ENCODE measurements at regions not wholly inside any gene's neighbourhood (a gene's known extent, or its start where the extent isn't known, plus 50 kb on each side); places are given as distances from the start of the nearest gene placed in this dataset.

- no peak for DNase-seq
- POLR2A ChIA-PET: no interaction called here
- CTCF ChIA-PET: interaction anchor here (1.5 kb wide), 1 partner anchor 17 kb away, joined by 4 read pairs; no protein-coding TSS in a partner anchor
- Histone ChIP-seq H3K4me2 (no peak overlapping the region), H3K4me1 (ENCODE audit: control insufficient read depth in 1 of 2, insufficient read depth in 2 of 2, low read depth in 1 of 2, low read length in 1 of 2) (no peaks in the 10 kb centered on the region), H3K79me2 (ENCODE audit: insufficient read depth) (no peaks in the 10 kb centered on the region), H3K4me3 (ENCODE audit: low read depth in 2 of 2, low read length in 1 of 2) (no peak overlapping the region), H4K20me1 (ENCODE audit: insufficient read depth) (no peaks in the 10 kb centered on the region), H3K9me3 (no peaks in the 10 kb centered on the region), H3K9ac (no peak overlapping the region), H3K27ac (ENCODE audit: low read depth in 2 of 2, low read length in 1 of 2) (no peak overlapping the region), H3K9me2 (no peaks in the 10 kb centered on the region), H2AFZ (ENCODE audit: low read depth) (no peak overlapping the region), H3K27me3 (ENCODE audit: insufficient read depth) (no peaks in the 10 kb centered on the region; the same call in 1 of the 2 replicates), H3F3A (replicated peaks; ENCODE audit: insufficient read depth) (no peaks in the 10 kb centered on the region), H3K36me3 (replicated peaks in 1 of 2; ENCODE audit: control insufficient read depth in 1 of 2, insufficient read depth in 2 of 2, low read length in 1 of 2) (no peaks in the 10 kb centered on the region)
- no peak for TF ChIP-seq FOXM1 (IDR thresholded peaks at IDR 0.05; ENCODE audit: low read depth)
- no peak for TF ChIP-seq GABPA (IDR thresholded peaks at IDR 0.05; ENCODE audit: low read depth)
- TF ChIP-seq, protein P1, sequence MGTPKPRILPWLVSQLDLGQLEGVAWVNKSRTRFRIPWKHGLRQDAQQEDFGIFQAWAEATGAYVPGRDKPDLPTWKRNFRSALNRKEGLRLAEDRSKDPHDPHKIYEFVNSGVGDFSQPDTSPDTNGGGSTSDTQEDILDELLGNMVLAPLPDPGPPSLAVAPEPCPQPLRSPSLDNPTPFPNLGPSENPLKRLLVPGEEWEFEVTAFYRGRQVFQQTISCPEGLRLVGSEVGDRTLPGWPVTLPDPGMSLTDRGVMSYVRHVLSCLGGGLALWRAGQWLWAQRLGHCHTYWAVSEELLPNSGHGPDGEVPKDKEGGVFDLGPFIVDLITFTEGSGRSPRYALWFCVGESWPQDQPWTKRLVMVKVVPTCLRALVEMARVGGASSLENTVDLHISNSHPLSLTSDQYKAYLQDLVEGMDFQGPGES (IDR thresholded peaks at IDR 0.05; ENCODE audit: low read depth, low read length): no peak
- TF ChIP-seq MXI1 (IDR thresholded peaks at IDR 0.05; ENCODE audit: low read depth, low read length): no peak
- 71% methylated on average over 5 of the region's 5 CpGs for WGBS (ENCODE audit: low lambda C conversion rate)
Observed at GRCh38 chr14:54330876-54331275, 65.9 kb upstream of the CDKN3 start.

GRCh38 chr14:54331516-54331915 is 65.3 kb upstream of the CDKN3 start:
- Histone ChIP-seq H2AFZ (ENCODE audit: low read depth) (no peak overlapping the region), H3K9ac (no peak overlapping the region), H3K36me3 (replicated peaks in 1 of 2; ENCODE audit: control insufficient read depth in 1 of 2, insufficient read depth in 2 of 2, low read length in 1 of 2) (no peaks in the 10 kb centered on the region), H3K79me2 (ENCODE audit: insufficient read depth) (no peaks in the 10 kb centered on the region), H4K20me1 (ENCODE audit: insufficient read depth) (no peaks in the 10 kb centered on the region), H3K9me3 (no peaks in the 10 kb centered on the region), H3K4me1 (ENCODE audit: control insufficient read depth in 1 of 2, insufficient read depth in 2 of 2, low read depth in 1 of 2, low read length in 1 of 2) (no peaks in the 10 kb centered on the region), H3K4me3 (ENCODE audit: low read depth in 2 of 2, low read length in 1 of 2) (no peak overlapping the region), H3K27ac (ENCODE audit: low read depth in 2 of 2, low read length in 1 of 2) (no peak overlapping the region), H3K27me3 (ENCODE audit: insufficient read depth) (no peaks in the 10 kb centered on the region; the same call in 1 of the 2 replicates), H3K9me2 (no peaks in the 10 kb centered on the region), H3K4me2 (no peak overlapping the region), H3F3A (replicated peaks; ENCODE audit: insufficient read depth) (no peaks in the 10 kb centered on the region)
- ChIA-PET POLR2A (no interaction called here), CTCF (interaction anchor here (1.5 kb wide), 1 partner anchor 16 kb away, joined by 4 read pairs; no protein-coding TSS in a partner anchor)
- DNase-seq: no peak
- TF ChIP-seq JUND (IDR thresholded peaks at IDR 0.05) (no peak), POLR2AphosphoS5 (IDR thresholded peaks at IDR 0.05; ENCODE audit: low read depth, low read length) (no peak), FOXJ3 (CRISPR knock-in tag; IDR thresholded peaks at IDR 0.05) (no peak)
- TF ChIP-seq, protein P2, sequence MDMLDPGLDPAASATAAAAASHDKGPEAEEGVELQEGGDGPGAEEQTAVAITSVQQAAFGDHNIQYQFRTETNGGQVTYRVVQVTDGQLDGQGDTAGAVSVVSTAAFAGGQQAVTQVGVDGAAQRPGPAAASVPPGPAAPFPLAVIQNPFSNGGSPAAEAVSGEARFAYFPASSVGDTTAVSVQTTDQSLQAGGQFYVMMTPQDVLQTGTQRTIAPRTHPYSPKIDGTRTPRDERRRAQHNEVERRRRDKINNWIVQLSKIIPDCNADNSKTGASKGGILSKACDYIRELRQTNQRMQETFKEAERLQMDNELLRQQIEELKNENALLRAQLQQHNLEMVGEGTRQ (IDR thresholded peaks at IDR 0.05; ENCODE audit: borderline replicate concordance, low read depth, low read length): no peak
- 42% methylated on average over 5 of the region's 5 CpGs for WGBS (ENCODE audit: low lambda C conversion rate)

- Histone ChIP-seq H3K4me1 (ENCODE audit: control insufficient read depth in 1 of 2, insufficient read depth in 2 of 2, low read depth in 1 of 2, low read length in 1 of 2) (no peaks in the 10 kb centered on the region), H3K36me3 (replicated peaks in 1 of 2; ENCODE audit: control insufficient read depth in 1 of 2, insufficient read depth in 2 of 2, low read length in 1 of 2) (no peaks in the 10 kb centered on the region), H4K20me1 (ENCODE audit: insufficient read depth) (no peaks in the 10 kb centered on the region), H3K9ac (no peak overlapping the region), H3F3A (replicated peaks; ENCODE audit: insufficient read depth) (no peaks in the 10 kb centered on the region), H3K9me3 (no peaks in the 10 kb centered on the region), H3K27ac (ENCODE audit: low read depth in 2 of 2, low read length in 1 of 2) (no peak overlapping the region), H3K9me2 (no peaks in the 10 kb centered on the region), H3K27me3 (ENCODE audit: insufficient read depth) (no peaks in the 10 kb centered on the region; the same call in 1 of the 2 replicates), H3K4me3 (ENCODE audit: low read depth in 2 of 2, low read length in 1 of 2) (no peak overlapping the region), H2AFZ (ENCODE audit: low read depth) (no peak overlapping the region), H3K4me2 (no peak overlapping the region), H3K79me2 (ENCODE audit: insufficient read depth) (no peaks in the 10 kb centered on the region)
- ChIA-PET CTCF (interaction anchor here (1.5 kb wide), 1 partner anchor 15 kb away, joined by 4 read pairs; no protein-coding TSS in a partner anchor), POLR2A (no interaction called here)
- WGBS (ENCODE audit: low lambda C conversion rate): 64% methylated on average over 6 of the region's 6 CpGs
- no peak for DNase-seq
- no peak for TF ChIP-seq EZH2phosphoT487 (IDR thresholded peaks at IDR 0.05; ENCODE audit: borderline replicate concordance, low read depth)
- TF ChIP-seq TAF1 (IDR thresholded peaks at IDR 0.05; ENCODE audit: borderline replicate concordance, low read depth, low read length): no peak
- TF ChIP-seq POLR2AphosphoS5 (IDR thresholded peaks at IDR 0.05; ENCODE audit: low read depth, low read length): no peak
- no peak for TF ChIP-seq NFIC (IDR thresholded peaks at IDR 0.05; ENCODE audit: borderline replicate concordance)
- no peak for TF ChIP-seq FOSL2 (IDR thresholded peaks at IDR 0.05; ENCODE audit: borderline replicate concordance, low read depth)
- no peak for TF ChIP-seq CHD2 (IDR thresholded peaks at IDR 0.05; ENCODE audit: low read length, partially characterized antibody)
- no peak for TF ChIP-seq SIN3A (IDR thresholded peaks at IDR 0.05; ENCODE audit: borderline replicate concordance, low read depth, low read length)
- no peak for TF ChIP-seq FOXJ3 (CRISPR knock-in tag; IDR thresholded peaks at IDR 0.05)
- TF ChIP-seq MEF2A (IDR thresholded peaks at IDR 0.05; ENCODE audit: borderline replicate concordance, low read depth): no peak
- TF ChIP-seq FOXM1 (IDR thresholded peaks at IDR 0.05; ENCODE audit: low read depth): no peak
- TF ChIP-seq, protein P1 (IDR thresholded peaks at IDR 0.05; ENCODE audit: low read depth, low read length): no peak
- no peak for TF ChIP-seq ELF1 (IDR thresholded peaks at IDR 0.05)
- no peak for TF ChIP-seq MXI1 (IDR thresholded peaks at IDR 0.05; ENCODE audit: low read depth, low read length)
- TF ChIP-seq, protein P2 (IDR thresholded peaks at IDR 0.05; ENCODE audit: borderline replicate concordance, low read depth, low read length): no peak
- no peak for TF ChIP-seq YY1 (IDR thresholded peaks at IDR 0.05; ENCODE audit: low read depth)
- TF ChIP-seq TEAD4 (IDR thresholded peaks at IDR 0.05; ENCODE audit: borderline replicate concordance, insufficient read depth): no peak
- no peak for TF ChIP-seq TCF12 (IDR thresholded peaks at IDR 0.05)
Observed at GRCh38 chr14:54332490-54332889, 64.3 kb upstream of the CDKN3 start.

All from SK-N-SH (cell line).